ENCODE measurements at regions not wholly inside any gene's neighbourhood (a gene's known extent, or its start where the extent isn't known, plus 50 kb on each side); places are given as distances from the start of the nearest gene placed in this dataset.

DNA sequence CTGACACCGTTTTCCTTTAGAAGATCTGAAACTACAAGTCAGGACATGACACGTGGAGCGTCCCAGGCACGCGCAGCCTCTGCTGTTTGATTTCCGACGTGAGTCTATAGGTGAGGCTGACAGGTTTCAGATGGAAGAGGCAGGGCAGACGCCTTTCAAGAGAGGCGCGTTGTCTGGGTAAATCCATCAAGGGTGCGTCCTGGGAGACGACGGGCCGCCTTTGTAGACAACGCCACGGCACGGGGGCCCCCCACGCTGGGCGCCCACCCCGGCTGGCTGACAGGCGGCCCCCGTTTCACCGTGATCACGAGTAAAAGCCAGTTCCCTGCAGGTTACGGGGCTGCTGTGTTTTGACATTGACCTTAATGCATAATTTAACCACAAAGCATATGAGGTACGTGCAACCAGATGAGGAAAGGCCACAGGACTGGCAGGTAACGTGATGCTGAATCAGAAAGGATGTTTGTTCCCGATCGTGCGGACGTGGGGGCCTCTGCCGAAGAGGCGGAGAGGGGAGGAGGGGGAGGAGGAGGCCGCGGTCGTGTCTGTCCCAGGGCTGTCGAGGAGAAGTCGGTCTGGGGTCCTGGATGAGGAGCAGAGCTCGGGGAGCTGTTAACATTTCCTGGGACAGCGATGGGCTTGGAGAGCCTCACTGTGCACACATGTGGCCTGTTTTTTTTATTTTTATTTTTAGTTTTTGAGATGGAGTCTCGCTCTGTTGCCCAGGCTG lies 51.1 kb upstream of the PPP2R3B start:
- H3K9me3 Mint-ChIP-seq, result peaks cover 15% of the 10 kb centered on the region
- H3K4me3 Mint-ChIP-seq, result no peak overlapping the region
- ATAC-seq (no peak), DNase-seq (ENCODE audit: low spot score) (no peak)
- ChIA-PET POLR2A (no interaction called here), CTCF (no interaction called here)
- TF ChIP-seq GABPB1 (CRISPR knock-in tag; IDR thresholded peaks at IDR 0.05) (no peak), SMAD3 (CRISPR knock-in tag; IDR thresholded peaks at IDR 0.05; ENCODE audit: borderline replicate concordance) (no peak), GRHL2 (CRISPR knock-in tag; IDR thresholded peaks at IDR 0.05; ENCODE audit: insufficient replicate concordance, severe bottlenecking) (no peak), NFYB (CRISPR knock-in tag; conservative IDR thresholded peaks at IDR 0.05; ENCODE audit: low read depth) (no peak), IRF2 (CRISPR knock-in tag; IDR thresholded peaks at IDR 0.05; ENCODE audit: borderline replicate concordance, low read depth) (no peak), ESRRA (CRISPR knock-in tag; IDR thresholded peaks at IDR 0.05; ENCODE audit: borderline replicate concordance) (no peak), PRRX2 (CRISPR knock-in tag; IDR thresholded peaks at IDR 0.05) (no peak)
- TF ChIP-seq, protein P1, sequence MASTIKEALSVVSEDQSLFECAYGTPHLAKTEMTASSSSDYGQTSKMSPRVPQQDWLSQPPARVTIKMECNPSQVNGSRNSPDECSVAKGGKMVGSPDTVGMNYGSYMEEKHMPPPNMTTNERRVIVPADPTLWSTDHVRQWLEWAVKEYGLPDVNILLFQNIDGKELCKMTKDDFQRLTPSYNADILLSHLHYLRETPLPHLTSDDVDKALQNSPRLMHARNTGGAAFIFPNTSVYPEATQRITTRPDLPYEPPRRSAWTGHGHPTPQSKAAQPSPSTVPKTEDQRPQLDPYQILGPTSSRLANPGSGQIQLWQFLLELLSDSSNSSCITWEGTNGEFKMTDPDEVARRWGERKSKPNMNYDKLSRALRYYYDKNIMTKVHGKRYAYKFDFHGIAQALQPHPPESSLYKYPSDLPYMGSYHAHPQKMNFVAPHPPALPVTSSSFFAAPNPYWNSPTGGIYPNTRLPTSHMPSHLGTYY (CRISPR knock-in tag; IDR thresholded peaks at IDR 0.05), result no peak
- TF ChIP-seq, protein P2, sequence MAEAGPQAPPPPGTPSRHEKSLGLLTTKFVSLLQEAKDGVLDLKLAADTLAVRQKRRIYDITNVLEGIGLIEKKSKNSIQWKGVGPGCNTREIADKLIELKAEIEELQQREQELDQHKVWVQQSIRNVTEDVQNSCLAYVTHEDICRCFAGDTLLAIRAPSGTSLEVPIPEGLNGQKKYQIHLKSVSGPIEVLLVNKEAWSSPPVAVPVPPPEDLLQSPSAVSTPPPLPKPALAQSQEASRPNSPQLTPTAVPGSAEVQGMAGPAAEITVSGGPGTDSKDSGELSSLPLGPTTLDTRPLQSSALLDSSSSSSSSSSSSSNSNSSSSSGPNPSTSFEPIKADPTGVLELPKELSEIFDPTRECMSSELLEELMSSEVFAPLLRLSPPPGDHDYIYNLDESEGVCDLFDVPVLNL (CRISPR knock-in tag; IDR thresholded peaks at IDR 0.05; ENCODE audit: borderline replicate concordance, low read depth), result no peak
- H3K4me1 Mint-ChIP-seq, result peaks cover 8% of the 10 kb centered on the region; the same call in 1 of the 2 replicates
- H3K36me3 Mint-ChIP-seq, result no peaks in the 10 kb centered on the region
- H3K27me3 Mint-ChIP-seq (ENCODE audit: low read depth), result peaks cover 5% of the 10 kb centered on the region
- H3K27ac Mint-ChIP-seq, result peak overlapping the region; percentile 48; the same call in 1 of the 2 replicates

DNA sequence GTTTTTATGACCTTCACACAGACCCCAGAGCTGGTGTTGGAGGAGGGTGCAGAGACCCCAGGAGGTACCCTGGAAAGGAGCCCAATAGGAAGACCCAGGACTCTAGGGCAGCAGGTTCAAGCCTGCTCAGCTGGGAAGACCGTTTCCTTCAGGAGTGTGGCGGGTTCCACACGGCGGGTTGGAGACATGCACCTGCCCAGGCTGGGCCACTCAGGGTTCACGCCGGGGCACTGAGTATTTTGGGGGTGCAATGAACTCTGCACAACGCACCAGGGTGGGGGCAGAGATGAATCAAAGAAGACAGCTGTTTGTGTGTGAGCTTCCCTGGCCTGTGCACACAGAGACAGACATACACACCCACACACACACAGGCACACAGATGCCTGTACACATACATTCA lies 52.5 kb upstream of the PPP2R3B start:
- peaks cover 8% of the 10 kb centered on the region; the same call in 1 of the 2 replicates for H3K4me1 Mint-ChIP-seq
- ATAC-seq (no peak), DNase-seq (ENCODE audit: low spot score) (no peak)
- peaks cover 4% of the 10 kb centered on the region; the same call in 1 of the 2 replicates for H3K36me3 Mint-ChIP-seq
- ChIA-PET POLR2A (no interaction called here), CTCF (no interaction called here)
- peaks cover 19% of the 10 kb centered on the region for H3K27me3 Mint-ChIP-seq (ENCODE audit: low read depth)
- no peak overlapping the region; the same call in 1 of the 2 replicates for H3K27ac Mint-ChIP-seq
- no peak overlapping the region for H3K4me3 Mint-ChIP-seq
- peaks cover 15% of the 10 kb centered on the region for H3K9me3 Mint-ChIP-seq
- TF ChIP-seq TEAD4 (CRISPR knock-in tag; IDR thresholded peaks at IDR 0.05) (no peak), RORB (CRISPR knock-in tag; IDR thresholded peaks at IDR 0.05) (no peak), NR1H2 (CRISPR knock-in tag; IDR thresholded peaks at IDR 0.05) (no peak), ZNF263 (CRISPR knock-in tag; IDR thresholded peaks at IDR 0.05; ENCODE audit: low read depth) (no peak), CREM (CRISPR knock-in tag; IDR thresholded peaks at IDR 0.05) (no peak), GABPB1 (CRISPR knock-in tag; IDR thresholded peaks at IDR 0.05) (no peak), NFATC4 (CRISPR knock-in tag; IDR thresholded peaks at IDR 0.05) (no peak), ZNF671 (CRISPR knock-in tag; IDR thresholded peaks at IDR 0.05) (no peak), SOX15 (CRISPR knock-in tag; IDR thresholded peaks at IDR 0.05) (no peak), JAZF1 (CRISPR knock-in tag; IDR thresholded peaks at IDR 0.05) (no peak)
- TF ChIP-seq, protein P3, sequence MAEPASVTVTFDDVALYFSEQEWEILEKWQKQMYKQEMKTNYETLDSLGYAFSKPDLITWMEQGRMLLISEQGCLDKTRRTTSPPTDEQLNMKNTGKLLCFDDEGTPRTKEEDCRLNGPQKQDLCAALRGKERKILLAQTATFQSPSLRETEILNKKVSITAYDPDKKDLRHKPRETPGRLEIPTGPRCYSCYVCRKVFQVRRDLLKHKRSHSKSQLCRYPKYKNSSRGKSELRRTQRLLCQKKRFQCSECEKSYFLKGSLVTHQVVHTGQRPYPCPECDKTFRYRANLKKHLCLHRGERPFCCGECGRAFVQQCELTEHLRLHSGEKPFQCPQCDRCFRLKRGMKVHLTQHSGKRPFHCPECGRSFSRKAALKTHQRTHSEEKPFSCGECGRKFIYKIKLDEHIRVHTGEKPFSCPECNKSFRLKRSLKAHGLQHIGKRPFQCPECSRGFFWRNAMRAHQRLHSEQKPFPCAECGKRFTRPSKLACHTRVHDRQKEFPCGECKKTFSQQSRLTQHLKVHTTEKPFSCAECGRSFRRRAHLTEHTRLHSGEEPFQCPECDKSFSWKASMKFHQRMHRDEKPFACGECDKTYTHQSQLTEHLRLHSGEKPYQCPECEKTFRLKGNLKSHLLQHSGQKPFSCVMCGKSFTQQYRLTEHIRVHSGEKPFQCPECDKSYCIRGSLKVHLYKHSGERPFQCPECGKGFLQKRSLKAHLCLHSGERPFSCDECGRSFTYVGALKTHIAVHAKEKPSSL (CRISPR knock-in tag; conservative IDR thresholded peaks at IDR 0.05), result no peak
- TF ChIP-seq, protein P4, sequence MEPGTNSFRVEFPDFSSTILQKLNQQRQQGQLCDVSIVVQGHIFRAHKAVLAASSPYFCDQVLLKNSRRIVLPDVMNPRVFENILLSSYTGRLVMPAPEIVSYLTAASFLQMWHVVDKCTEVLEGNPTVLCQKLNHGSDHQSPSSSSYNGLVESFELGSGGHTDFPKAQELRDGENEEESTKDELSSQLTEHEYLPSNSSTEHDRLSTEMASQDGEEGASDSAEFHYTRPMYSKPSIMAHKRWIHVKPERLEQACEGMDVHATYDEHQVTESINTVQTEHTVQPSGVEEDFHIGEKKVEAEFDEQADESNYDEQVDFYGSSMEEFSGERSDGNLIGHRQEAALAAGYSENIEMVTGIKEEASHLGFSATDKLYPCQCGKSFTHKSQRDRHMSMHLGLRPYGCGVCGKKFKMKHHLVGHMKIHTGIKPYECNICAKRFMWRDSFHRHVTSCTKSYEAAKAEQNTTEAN (CRISPR knock-in tag; IDR thresholded peaks at IDR 0.05), result no peak
- TF ChIP-seq, protein P5, sequence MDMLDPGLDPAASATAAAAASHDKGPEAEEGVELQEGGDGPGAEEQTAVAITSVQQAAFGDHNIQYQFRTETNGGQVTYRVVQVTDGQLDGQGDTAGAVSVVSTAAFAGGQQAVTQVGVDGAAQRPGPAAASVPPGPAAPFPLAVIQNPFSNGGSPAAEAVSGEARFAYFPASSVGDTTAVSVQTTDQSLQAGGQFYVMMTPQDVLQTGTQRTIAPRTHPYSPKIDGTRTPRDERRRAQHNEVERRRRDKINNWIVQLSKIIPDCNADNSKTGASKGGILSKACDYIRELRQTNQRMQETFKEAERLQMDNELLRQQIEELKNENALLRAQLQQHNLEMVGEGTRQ (CRISPR knock-in tag; IDR thresholded peaks at IDR 0.05), result no peak
- TF ChIP-seq, protein P6, sequence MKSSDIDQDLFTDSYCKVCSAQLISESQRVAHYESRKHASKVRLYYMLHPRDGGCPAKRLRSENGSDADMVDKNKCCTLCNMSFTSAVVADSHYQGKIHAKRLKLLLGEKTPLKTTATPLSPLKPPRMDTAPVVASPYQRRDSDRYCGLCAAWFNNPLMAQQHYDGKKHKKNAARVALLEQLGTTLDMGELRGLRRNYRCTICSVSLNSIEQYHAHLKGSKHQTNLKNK (CRISPR knock-in tag; IDR thresholded peaks at IDR 0.05), result no peak
- TF ChIP-seq, protein P7, sequence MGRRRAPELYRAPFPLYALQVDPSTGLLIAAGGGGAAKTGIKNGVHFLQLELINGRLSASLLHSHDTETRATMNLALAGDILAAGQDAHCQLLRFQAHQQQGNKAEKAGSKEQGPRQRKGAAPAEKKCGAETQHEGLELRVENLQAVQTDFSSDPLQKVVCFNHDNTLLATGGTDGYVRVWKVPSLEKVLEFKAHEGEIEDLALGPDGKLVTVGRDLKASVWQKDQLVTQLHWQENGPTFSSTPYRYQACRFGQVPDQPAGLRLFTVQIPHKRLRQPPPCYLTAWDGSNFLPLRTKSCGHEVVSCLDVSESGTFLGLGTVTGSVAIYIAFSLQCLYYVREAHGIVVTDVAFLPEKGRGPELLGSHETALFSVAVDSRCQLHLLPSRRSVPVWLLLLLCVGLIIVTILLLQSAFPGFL (CRISPR knock-in tag; IDR thresholded peaks at IDR 0.05; ENCODE audit: borderline replicate concordance), result no peak
- TF ChIP-seq, protein P8, sequence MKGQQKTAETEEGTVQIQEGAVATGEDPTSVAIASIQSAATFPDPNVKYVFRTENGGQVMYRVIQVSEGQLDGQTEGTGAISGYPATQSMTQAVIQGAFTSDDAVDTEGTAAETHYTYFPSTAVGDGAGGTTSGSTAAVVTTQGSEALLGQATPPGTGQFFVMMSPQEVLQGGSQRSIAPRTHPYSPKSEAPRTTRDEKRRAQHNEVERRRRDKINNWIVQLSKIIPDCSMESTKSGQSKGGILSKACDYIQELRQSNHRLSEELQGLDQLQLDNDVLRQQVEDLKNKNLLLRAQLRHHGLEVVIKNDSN (CRISPR knock-in tag; IDR thresholded peaks at IDR 0.05), result no peak
- TF ChIP-seq, protein P9, sequence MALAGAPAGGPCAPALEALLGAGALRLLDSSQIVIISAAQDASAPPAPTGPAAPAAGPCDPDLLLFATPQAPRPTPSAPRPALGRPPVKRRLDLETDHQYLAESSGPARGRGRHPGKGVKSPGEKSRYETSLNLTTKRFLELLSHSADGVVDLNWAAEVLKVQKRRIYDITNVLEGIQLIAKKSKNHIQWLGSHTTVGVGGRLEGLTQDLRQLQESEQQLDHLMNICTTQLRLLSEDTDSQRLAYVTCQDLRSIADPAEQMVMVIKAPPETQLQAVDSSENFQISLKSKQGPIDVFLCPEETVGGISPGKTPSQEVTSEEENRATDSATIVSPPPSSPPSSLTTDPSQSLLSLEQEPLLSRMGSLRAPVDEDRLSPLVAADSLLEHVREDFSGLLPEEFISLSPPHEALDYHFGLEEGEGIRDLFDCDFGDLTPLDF (CRISPR knock-in tag; IDR thresholded peaks at IDR 0.05), result no peak

Data from WTC11 (cell line).